C4-2B (cell line): ENCODE measurements at regions not wholly inside any gene's neighbourhood (a gene's known extent, or its start where the extent isn't known, plus 50 kb on each side); places are given as distances from the start of the nearest gene placed in this dataset.

ENCODE experiments used
- ZFX ChIP-seq: fragments of 450-650 bp; IDR thresholded peaks from 2 replicates; pipeline ENCODE4 v1.6.1; 2017
- TF ChIP-seq, protein P1 (sequence below): fragments of 450-650 bp; conservative IDR thresholded peaks from 2 replicates; pipeline ENCODE4 v1.5.1; 2017; ENCODE audit warnings: mild to moderate bottlenecking

GRCh38 chr6:163828038-163828795 lies 413.7 kb downstream of the QKI start:
- TF ChIP-seq, protein P1, sequence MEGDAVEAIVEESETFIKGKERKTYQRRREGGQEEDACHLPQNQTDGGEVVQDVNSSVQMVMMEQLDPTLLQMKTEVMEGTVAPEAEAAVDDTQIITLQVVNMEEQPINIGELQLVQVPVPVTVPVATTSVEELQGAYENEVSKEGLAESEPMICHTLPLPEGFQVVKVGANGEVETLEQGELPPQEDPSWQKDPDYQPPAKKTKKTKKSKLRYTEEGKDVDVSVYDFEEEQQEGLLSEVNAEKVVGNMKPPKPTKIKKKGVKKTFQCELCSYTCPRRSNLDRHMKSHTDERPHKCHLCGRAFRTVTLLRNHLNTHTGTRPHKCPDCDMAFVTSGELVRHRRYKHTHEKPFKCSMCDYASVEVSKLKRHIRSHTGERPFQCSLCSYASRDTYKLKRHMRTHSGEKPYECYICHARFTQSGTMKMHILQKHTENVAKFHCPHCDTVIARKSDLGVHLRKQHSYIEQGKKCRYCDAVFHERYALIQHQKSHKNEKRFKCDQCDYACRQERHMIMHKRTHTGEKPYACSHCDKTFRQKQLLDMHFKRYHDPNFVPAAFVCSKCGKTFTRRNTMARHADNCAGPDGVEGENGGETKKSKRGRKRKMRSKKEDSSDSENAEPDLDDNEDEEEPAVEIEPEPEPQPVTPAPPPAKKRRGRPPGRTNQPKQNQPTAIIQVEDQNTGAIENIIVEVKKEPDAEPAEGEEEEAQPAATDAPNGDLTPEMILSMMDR, result no peak
- TF ChIP-seq ZFX, result no peak
